SKM-1 treated with dmso at 0.1 percent for 144 hours (cell line): ENCODE measurements at regions not wholly inside any gene's neighbourhood (a gene's known extent, or its start where the extent isn't known, plus 50 kb on each side); places are given as distances from the start of the nearest gene placed in this dataset.

Source experiments
- DNase-seq: peaks from one replicate; lab custom pipeline; 2025; ENCODE audit not compliant: unreplicated experiment; lab: John Stamatoyannopoulos, UW

DNA sequence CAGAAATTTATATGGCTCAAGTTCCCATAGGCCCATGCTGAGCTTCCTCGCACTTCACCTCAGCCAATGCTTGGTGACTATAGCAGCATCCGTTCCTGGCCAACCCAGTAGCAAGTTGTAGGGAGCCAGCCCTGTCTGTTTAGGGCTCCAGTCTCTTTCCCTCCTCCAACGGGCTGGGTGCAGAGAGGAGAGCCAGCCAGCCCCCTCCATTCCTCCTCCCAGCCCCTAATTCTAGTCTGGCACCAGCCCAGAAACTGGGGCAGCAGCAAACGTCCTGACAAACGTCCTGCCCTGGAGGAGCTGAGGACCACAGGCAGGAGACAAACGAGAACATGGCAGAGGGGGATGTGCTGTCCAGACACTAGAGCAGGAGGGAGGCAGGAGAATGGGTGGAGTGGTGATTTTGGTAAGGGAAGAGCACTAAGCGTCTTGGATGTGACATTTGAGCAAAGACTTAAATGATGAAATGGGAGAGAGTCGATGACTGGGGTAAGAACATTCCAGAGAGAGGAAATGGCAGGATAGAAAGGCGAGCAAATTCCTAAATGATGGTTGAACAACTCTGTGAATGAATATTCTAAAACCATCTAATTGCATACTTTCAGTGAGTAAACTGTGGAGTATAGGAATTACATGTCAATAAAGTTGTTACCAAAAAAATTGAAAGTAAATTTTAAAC lies 222.5 kb upstream of the DAPK1 start:
- DNase-seq = no peak

GRCh38 chr9:87276327-87276841 lies 221.3 kb upstream of the DAPK1 start:
- DNase-seq = no peak

GRCh38 chr9:87276851-87277261 lies 220.8 kb upstream of the DAPK1 start:
- no peak for DNase-seq

- DNase-seq = no peak
Observed at GRCh38 chr9:87277346-87277745, 220.3 kb upstream of the DAPK1 start.

- DNase-seq = no peak
Observed at GRCh38 chr9:87278971-87279733, 218.5 kb upstream of the DAPK1 start.

DNA sequence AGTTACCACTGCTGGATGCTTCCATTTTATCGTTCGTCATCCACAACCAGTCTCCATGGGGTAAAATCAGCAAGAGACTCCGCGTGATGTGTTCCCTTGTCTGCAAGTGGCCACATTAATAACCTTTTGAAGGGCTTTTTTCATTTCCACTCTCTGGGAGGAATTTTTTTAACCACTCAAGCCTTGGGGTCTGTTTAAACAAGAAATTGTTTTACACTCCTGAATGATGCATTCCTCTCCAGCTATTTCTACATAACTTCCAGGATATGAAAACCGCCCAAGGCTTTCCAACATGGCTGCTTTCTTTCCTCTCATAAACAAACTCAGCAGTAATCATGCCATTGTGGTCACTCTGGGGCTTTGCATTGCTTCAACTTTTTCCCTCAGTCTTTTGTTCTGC lies 217.2 kb upstream of the DAPK1 start:
- DNase-seq = no peak

- DNase-seq = no peak
Observed at GRCh38 chr9:87282538-87282937, 215.1 kb upstream of the DAPK1 start.

DNA sequence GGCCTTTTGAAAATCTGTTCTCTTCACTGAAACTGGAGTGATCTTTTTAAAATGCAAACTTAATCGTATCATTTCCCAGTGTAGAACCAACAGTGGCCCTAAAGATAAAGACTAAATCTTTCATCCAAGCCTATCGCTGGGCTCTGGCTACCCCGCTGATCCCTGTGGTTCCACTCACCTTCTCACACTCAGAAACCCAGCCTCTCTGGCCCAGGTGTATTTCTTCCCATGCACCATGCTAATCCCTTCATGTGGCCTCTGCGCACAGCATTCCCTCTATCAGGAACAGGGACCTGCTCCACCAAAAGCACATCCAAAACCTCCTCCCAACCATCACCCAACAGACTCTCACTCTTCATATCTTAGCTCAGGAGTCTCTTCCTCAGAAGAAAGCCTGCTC lies 214.1 kb upstream of the DAPK1 start:
- DNase-seq = no peak

DNA sequence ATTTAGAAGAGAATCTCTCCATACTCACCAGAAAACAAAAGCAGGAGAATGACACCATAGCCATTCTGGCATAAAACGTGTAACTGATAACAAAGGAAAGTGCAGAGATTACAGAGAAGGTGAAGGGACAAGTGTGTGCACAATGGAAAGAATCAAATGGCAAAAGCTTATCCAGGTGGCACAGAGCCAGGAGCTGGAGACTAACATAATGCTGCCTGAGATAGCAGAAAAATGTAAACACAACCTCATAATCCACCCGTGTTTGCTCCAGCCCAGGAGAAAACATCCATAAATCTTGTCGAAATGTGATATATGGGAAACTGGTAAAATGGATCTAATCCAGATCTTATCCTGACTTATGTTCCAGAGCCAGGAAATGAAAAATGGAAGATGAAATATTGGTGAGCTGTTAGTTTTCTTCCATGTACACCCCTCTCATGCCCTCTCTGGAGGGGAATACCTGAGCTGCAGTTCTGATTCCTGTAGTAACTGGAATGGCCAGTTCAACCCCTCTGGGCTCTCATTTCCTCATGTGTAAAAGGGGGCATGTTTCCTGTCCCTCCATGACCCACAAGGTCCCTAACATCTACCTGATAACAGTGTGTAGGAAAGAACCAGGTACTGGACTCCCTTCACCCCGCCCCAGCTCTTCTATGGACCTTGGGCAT lies 212.3 kb upstream of the DAPK1 start:
- DNase-seq = no peak

- DNase-seq = no peak
Observed at GRCh38 chr9:87286506-87286905, 211.2 kb upstream of the DAPK1 start.

GRCh38 chr9:87290241-87291052 lies 207.2 kb upstream of the DAPK1 start:
- DNase-seq = no peak

- DNase-seq = no peak
Observed at GRCh38 chr9:87292449-87293191, 205.0 kb upstream of the DAPK1 start.

- DNase-seq = no peak
Observed at GRCh38 chr9:87294126-87294525, 203.5 kb upstream of the DAPK1 start.

DNA sequence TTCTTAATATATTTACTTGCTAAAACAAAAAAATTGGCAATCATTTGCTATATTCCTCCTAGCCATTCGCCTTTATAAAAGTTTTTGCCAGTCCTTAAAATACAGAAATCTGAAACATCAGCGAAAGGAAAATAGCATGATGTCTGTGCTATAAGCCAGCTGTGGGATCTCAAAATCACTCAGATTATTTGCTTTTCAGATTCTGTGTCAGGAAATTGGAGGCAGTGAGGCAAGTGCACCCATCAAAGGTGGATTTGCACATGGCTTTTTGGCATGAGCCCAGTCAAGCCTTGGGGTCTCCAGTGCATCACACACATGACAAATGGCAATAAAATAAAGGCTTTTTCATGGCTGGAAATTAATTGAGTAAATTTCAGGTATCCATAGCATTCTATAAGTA lies 196.8 kb upstream of the DAPK1 start:
- no peak for DNase-seq

GRCh38 chr9:87301371-87301770 lies 196.3 kb upstream of the DAPK1 start:
- DNase-seq = no peak

- no peak for DNase-seq
Observed at GRCh38 chr9:87305151-87305550, 192.5 kb upstream of the DAPK1 start.

- no peak for DNase-seq
Observed at GRCh38 chr9:87306006-87306405, 191.7 kb upstream of the DAPK1 start.

DNA sequence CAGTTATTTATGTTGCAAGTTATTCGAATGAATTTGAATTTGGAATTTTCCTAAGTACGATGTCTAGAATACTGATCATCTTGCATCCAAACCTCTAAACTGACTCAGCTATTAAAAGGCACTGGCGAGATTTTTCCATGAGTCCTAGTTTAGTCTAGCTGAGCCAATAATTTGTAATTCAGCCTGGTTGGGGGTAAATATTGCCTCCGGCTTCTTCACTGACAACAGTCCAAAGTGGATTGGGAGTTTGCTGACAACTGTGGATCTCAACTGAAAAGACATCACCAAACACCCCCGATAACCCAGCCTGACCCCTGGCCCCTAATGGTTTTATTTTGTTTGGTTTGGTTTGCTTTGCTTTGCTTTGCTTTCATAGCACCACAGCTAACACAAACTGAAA lies 189.8 kb upstream of the DAPK1 start:
- DNase-seq = no peak

DNA sequence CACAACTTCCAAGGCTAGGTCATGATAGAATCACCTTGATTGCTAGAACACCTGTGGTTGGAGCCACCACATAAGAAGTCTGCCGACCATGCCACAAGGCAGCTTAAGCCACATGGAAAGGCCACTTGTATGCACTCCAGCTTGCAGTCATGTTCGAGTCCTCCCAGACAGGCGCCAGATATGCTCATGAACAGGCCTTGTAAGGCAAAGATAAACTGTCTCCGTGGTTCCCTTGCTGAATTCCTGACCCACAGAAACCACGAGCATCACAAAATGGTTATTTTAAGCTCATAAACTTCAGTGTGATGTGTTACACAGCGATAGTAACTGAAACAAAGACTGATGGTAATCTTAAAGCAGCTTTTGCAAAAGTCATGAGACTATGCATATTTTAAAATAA lies 188.4 kb upstream of the DAPK1 start:
- DNase-seq = no peak

DNA sequence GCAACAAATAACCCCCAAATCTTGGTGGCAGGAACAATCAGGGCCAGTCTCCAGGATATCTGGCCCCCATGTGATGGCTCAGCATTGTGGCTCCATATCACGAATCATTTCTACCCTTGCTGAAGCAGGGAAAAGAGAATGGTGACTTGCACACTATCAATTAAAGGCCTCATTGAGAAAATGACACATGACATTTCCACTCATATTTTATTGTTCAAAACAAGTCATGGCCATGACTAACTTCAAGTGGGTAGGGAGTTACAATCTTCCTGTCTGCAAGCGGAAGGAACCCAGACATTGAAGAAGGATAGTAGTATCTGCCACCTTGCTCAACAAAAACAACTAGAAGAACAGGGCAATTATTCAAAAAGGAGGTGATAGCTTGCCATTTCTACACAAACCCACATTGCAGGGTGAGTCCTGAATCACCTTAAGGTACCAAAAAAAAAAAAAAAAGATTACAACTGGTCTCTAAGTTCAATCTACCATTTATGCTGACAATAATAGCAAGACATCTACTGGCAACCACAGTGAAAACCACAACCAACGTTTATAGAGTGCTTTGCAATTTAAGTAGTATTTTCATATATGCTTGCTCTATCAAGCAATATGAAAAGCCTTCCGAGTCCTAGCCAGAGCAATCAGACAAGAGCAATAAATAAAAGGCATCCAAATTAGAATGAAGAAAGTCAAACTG lies 186.7 kb upstream of the DAPK1 start:
- no peak for DNase-seq
